ENCODE measurements at regions not wholly inside any gene's neighbourhood (a gene's known extent, or its start where the extent isn't known, plus 50 kb on each side); places are given as distances from the start of the nearest gene placed in this dataset.

- no peaks in the 10 kb centered on the region for H3K27me3 ChIP-seq (ENCODE audit: insufficient read depth)
- H3K4me3 ChIP-seq (ENCODE audit: low read depth in 2 of 2, low read length in 1 of 2) = no peak overlapping the region
- no peak for TF ChIP-seq GATA2 (CRISPR knock-in tag; IDR thresholded peaks at IDR 0.05)
- no peak for TF ChIP-seq POLR2AphosphoS5 (IDR thresholded peaks at IDR 0.05; ENCODE audit: low read depth, low read length)
- POLR2A ChIA-PET = no interaction called here
- no peak overlapping the region for H3K4me2 ChIP-seq
- H3K27ac ChIP-seq (ENCODE audit: low read depth in 2 of 2, low read length in 1 of 2) = no peak overlapping the region
- CTCF ChIA-PET = no interaction called here
- no peaks in the 10 kb centered on the region for H3F3A ChIP-seq (replicated peaks; ENCODE audit: insufficient read depth)
- no peaks in the 10 kb centered on the region for H3K36me3 ChIP-seq (replicated peaks in 1 of 2; ENCODE audit: control insufficient read depth in 1 of 2, insufficient read depth in 2 of 2, low read length in 1 of 2)
- H3K9me2 ChIP-seq = no peaks in the 10 kb centered on the region
- DNase-seq = no peak
- 88% methylated on average over 8 of the region's 8 CpGs for WGBS (ENCODE audit: low lambda C conversion rate)
- H2AFZ ChIP-seq (ENCODE audit: low read depth) = no peak overlapping the region
- peaks cover 0 to 7% of the 10 kb centered on the region in 2 experiments; a peak in 1 of 4 replicates for H3K4me1 ChIP-seq (ENCODE audit: control insufficient read depth in 1 of 2, insufficient read depth in 2 of 2, low read depth in 1 of 2, low read length in 1 of 2)
- no peaks in the 10 kb centered on the region for H3K9me3 ChIP-seq
- no peaks in the 10 kb centered on the region for H4K20me1 ChIP-seq (ENCODE audit: insufficient read depth)
- no peak overlapping the region for H3K9ac ChIP-seq
- no peaks in the 10 kb centered on the region for H3K79me2 ChIP-seq (ENCODE audit: insufficient read depth)
Measured at GRCh38 chr2:128401680-128402079, 83.0 kb upstream of the HS6ST1 start.

- Histone ChIP-seq H4K20me1 (ENCODE audit: insufficient read depth) (no peaks in the 10 kb centered on the region), H3K79me2 (ENCODE audit: insufficient read depth) (no peaks in the 10 kb centered on the region), H3K9ac (no peak overlapping the region), H3F3A (replicated peaks; ENCODE audit: insufficient read depth) (no peaks in the 10 kb centered on the region), H3K36me3 (replicated peaks in 1 of 2; ENCODE audit: control insufficient read depth in 1 of 2, insufficient read depth in 2 of 2, low read length in 1 of 2) (no peaks in the 10 kb centered on the region), H3K27ac (ENCODE audit: low read depth in 2 of 2, low read length in 1 of 2) (no peak overlapping the region), H3K9me2 (no peaks in the 10 kb centered on the region), H2AFZ (ENCODE audit: low read depth) (no peak overlapping the region), H3K4me1 (ENCODE audit: control insufficient read depth in 1 of 2, insufficient read depth in 2 of 2, low read depth in 1 of 2, low read length in 1 of 2) (peaks cover 0 to 11% of the 10 kb centered on the region in 2 experiments; a peak in 1 of 4 replicates), H3K4me2 (no peak overlapping the region), H3K9me3 (no peaks in the 10 kb centered on the region), H3K27me3 (ENCODE audit: insufficient read depth) (no peaks in the 10 kb centered on the region), H3K4me3 (ENCODE audit: low read depth in 2 of 2, low read length in 1 of 2) (no peak overlapping the region)
- CTCF ChIA-PET = interaction anchor here (1.0 kb wide), 1 partner anchor 12 kb away, joined by 3 read pairs; no protein-coding TSS in a partner anchor
- WGBS (ENCODE audit: low lambda C conversion rate) = 81% methylated on average over 12 of the region's 13 CpGs
- POLR2A ChIA-PET = no interaction called here
- TF ChIP-seq SIN3A (IDR thresholded peaks at IDR 0.05; ENCODE audit: borderline replicate concordance, low read depth, low read length) = no peak
- TF ChIP-seq MXI1 (IDR thresholded peaks at IDR 0.05; ENCODE audit: low read depth, low read length) = no peak
- no peak for TF ChIP-seq RCOR1 (IDR thresholded peaks at IDR 0.05; ENCODE audit: low read length)
- no peak for TF ChIP-seq CTCF (IDR thresholded peaks at IDR 0.05)
- no peak for TF ChIP-seq SMC3 (IDR thresholded peaks at IDR 0.05; ENCODE audit: low read depth, low read length)
- no peak for TF ChIP-seq RFX5 (IDR thresholded peaks at IDR 0.05; ENCODE audit: low read length)
- no peak for TF ChIP-seq POLR2AphosphoS5 (IDR thresholded peaks at IDR 0.05; ENCODE audit: low read depth, low read length)
- TF ChIP-seq REST (IDR thresholded peaks at IDR 0.05; ENCODE audit: low read depth, low read length) = no peak
- TF ChIP-seq NRF1 (IDR thresholded peaks at IDR 0.05; ENCODE audit: low read depth, low read length) = no peak
- no peak for TF ChIP-seq JUND (IDR thresholded peaks at IDR 0.05)
- TF ChIP-seq FOXJ3 (CRISPR knock-in tag; IDR thresholded peaks at IDR 0.05) = no peak
- no peak for TF ChIP-seq TEAD4 (IDR thresholded peaks at IDR 0.05; ENCODE audit: borderline replicate concordance, insufficient read depth)
- no peak for TF ChIP-seq EP300 (IDR thresholded peaks at IDR 0.05; ENCODE audit: borderline replicate concordance in 1 of 2, low read depth in 1 of 2, low read length in 1 of 2)
- DNase-seq = peak; percentile 17
Measured at GRCh38 chr2:128402911-128403670, 84.4 kb upstream of the HS6ST1 start.

Data from SK-N-SH (cell line).